NCI-H748 (cell line): ENCODE measurements at regions not wholly inside any gene's neighbourhood (a gene's known extent, or its start where the extent isn't known, plus 50 kb on each side); places are given as distances from the start of the nearest gene placed in this dataset.
"Not testable (repeated sequence)": the region's sequence is repeated elsewhere in the genome, so short reads cannot be mapped to it uniquely, and the experiment has no call there.

Source experiments
- DNase-seq: peaks from one replicate; lab custom pipeline; 2025; ENCODE audit not compliant: unreplicated experiment; lab: John Stamatoyannopoulos, UW

- DNase-seq, result no peak
These were observed 108.4 kb upstream of the ATXN3L start for GRCh38 chrX:13428053-13428786.

DNA sequence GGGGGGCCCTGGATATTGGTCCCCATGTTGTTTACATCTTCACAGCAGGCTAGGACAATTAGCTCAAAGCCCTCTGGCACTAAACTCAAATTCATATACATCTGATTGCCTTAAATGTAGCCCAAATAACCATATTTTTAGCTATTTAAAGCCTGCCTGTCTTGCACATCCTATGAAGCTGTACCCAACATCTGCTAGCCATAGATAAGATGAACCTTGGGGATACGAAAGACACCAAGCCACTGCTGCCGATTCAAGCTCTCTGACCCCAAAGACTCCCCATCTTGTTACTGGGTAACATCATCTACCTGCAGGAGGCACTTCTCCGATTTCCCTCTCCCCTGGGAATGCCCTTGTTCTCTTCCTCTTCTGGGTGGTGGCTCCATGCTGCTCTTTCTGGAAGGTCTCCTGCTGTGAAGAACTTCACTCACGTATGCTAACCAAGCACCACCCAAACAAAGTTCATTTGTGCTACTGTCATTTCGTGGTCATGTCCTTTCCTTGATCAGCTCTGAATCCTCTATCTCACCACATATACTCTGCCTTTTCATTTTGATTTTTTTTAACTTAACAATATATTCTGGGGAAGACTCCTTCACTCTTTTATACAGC, 107.7 kb upstream of the ATXN3L start:
- no peak for DNase-seq

DNA sequence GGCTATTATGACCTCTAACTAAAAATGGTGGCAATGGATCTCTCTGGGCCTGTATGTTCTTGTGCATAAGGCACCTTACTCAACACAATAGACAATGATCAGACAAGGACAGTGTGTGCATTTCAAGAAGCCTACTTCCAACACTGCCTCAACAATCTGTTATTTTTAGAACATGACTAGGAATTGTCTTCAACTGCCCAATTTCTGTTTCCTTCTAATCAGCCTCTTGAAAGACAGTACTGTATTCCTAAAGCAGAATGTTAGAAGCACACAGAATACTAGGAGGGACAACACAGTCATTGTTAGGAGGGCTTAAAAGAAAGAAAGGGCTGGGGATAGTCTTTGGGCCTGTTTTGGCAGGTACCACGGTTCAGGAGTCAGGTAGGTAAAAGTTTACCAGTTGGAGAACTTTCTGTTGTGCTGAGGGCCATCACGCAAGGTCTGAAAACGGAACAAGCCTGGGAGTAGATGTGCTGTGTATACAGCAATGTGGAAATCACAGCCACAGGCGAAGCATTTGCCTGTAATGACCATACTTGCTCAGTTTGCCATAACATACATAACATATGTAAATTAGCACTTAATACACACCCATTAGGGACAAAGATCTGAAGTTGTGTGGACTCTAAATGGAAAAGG, 100.8 kb upstream of the ATXN3L start:
- DNase-seq, result no peak

DNA sequence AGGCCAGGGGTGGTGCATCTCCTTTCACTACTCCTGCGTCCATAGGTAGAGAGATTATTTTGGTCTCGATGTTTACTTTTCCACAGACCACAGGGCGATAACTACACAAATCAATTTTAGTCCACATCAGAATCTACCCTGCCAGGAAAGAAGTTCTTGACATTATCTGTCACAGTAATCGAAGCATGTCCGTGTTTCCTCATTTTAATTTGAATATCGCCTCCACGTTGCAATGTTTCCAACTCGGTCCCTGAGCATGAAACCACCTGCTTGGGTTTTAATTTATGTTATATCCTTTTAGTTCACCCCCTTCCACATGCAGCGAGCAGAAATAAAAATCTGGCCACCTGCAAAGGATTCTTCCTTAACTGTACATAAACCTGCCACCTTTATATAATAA, 100.1 kb upstream of the ATXN3L start:
- no peak for DNase-seq

GRCh38 chrX:13419276-13419675, 99.4 kb upstream of the ATXN3L start:
- DNase-seq, result peak; percentile 2

DNA sequence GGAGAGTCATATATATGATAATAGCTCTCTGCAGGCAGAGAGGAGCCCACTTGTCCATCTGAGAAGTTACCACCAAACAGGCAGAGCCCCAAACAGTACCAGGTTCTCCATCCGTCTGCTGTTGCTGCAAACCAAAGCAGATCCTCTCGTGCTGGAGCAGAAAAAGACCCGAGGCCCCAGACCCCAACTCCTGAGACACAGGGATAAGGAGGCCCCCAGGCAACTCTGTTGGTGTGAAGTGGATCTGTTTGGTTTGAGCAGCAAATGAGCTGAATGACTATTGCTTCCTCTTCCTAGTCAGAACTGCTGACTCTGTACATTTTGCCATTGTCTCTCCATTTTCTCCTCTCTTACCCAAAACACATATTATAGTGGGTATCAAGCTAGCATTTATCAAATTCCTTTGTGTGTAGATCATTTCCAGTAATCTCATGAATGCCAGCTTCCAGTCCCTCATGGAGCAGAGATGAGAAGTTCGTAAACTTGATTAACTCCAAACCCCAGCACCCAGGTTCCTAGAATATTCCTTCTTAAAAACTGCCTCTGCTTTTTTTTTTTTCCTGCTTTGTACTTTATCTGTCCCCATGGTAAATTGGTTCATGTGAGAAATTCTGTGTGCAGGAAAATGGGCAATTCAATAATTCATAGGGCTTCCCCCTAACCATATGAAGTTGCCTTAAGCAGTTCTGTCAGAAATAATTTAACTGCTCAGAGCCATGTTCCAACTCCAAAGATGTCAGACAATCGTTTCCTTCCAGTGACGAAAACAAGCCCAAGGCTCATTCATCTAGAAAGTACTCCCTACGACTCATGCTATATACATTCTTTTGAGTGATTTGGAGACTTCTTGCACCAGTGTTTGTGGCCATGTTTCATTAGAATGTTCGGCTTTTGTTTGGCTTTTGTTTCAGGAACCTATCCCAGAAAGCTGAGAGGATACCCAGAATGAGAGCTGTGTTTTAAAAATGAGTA, 98.6 kb upstream of the ATXN3L start:
- no peak for DNase-seq

DNA sequence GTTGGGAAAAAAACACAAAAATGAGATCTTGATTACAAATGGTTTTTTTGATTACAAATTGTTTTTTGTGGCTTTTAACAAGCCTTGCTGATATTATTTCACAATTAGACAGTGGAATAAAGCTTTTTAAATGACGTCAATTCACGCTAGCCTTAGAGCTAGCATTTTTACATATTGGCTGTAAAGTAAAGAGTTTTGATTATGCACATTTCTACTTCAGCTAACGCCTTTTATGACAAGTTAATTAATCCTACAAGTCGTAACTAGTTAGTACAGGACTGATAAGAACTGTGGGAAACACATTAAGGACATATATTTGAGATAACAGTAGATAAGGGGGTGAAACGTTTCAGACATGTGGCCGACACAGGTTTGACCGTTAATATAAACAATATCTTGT, 95.7 kb upstream of the ATXN3L start:
- DNase-seq, result no peak

- no peak for DNase-seq
These were observed 94.3 kb upstream of the ATXN3L start for GRCh38 chrX:13414006-13414647.

DNA sequence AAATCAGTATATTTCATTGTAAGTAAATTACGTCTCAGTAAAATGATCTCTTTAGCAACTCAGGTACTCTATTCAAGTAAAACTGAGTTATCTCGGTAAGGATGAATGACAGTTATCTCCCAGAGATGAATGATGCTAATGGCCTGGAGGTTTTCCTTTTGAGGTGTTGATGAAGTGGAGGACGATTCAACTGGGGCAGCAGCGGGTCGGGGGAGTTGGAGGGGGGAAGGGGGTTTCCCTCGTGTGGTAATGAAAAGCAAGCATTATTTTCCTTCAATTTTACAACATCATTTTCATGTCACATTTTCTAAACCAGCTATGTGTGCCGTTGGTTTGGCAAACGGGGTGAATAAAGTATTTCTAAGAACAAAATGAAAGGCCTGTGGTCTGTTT, 92.4 kb upstream of the ATXN3L start:
- DNase-seq, result no peak

DNA sequence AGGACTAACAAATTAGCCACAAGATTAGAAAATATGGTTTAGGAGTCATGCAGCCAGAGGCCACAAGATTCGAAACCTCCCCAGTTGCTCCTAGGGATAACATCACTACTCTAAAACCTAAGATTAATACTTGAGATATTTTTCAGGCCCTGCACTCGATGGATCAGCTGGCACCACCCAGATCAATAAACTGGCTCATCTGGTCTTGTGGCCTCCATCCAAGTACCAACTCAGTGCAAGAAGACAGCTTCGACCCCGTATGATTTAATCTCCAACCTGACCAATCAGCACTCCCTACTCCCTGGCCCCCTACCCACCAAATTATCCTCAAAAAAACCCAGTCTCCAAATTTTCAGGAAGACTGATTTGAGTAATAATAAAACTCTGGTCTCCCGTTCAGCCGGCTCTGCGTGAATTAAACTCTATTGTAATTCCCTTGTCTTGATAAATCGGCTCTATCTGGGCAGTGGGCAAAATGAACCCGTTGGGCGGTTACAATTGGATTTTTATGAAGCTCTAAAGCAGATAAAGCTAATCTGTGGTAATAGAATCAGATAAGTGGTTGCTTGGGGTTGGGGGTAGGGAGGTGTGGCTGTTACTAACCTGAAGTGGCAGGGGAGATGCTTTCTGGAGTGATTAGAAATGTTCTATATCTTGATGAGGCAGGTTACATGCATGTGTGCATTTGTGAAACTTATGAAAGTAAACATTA, 91.8 kb upstream of the ATXN3L start:
- DNase-seq, result no peak

- not testable (repeated sequence) for DNase-seq
These were observed 88.7 kb upstream of the ATXN3L start for GRCh38 chrX:13408599-13408998.

GRCh38 chrX:13404777-13405176, 84.9 kb upstream of the ATXN3L start:
- not testable (repeated sequence) for DNase-seq

- DNase-seq, result no peak
These were observed 84.5 kb upstream of the ATXN3L start for GRCh38 chrX:13404364-13404763.

DNA sequence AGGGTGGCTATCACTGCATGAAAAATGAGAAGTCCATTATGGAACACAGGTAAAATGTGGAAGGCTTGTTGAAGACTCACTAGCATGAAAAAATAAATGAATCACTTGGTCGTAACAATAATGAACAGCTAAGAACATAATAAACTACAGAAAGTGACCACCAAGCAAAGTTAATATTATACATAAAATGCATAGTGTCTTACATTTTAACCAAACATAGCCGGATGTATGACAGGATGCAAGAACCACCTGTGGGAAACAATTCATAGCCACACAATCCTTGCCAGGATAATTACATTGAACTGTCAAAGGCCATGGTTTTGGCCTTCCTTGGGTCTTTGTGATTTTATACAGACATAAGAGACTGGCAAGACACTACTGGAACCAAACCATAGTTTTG, 81.9 kb upstream of the ATXN3L start:
- no peak for DNase-seq

DNA sequence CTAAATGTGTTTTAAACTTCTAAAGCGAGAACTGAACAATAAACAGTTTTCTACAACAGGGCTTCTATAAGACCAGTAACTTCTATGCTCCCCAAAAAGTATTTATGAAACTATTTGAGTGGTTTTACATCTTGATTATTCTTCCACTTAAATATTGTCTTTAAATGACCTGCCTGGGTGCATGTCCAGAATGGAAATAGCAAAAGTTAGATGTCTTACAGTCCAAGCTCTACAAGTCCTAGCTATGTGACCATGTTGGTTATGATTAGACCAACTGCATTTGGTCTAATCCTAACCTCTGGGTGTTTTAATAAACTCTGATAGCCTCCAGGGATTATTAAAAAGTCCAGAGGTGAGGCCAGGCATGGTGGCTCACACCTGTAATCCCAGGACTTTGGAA, 79.0 kb upstream of the ATXN3L start:
- no peak for DNase-seq

- DNase-seq, result no peak
These were observed 78.3 kb upstream of the ATXN3L start for GRCh38 chrX:13397878-13398818.

DNA sequence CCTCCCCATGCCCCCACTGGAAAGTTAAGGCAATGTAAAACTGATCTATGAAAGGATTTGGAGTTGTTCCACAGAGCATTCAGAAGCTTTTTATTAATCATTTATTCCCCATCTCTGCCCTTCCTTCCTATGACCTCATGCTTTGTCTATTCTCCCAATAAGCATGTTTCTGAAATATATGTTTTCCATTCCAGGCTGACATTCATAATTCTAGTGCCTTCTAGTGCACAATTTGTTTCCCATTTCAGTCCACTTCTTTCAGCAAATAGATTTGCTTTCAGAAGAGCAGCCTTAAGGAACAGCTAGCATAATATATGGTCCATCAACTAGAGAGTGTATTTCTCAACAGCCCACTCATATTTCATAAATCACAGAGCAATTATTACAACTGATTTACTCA, 77.1 kb upstream of the ATXN3L start:
- no peak for DNase-seq

GRCh38 chrX:13389501-13389900, 69.6 kb upstream of the ATXN3L start:
- no peak for DNase-seq
